HEK293 (cell line): ENCODE measurements at regions not wholly inside any gene's neighbourhood (a gene's known extent, or its start where the extent isn't known, plus 50 kb on each side); places are given as distances from the start of the nearest gene placed in this dataset.

ENCODE experiments used
- CTCF ChIA-PET: fragments of 350-600 bp; formaldehyde crosslinking; extraction: SDS; loops from one replicate; lab custom pipeline; 2021; ENCODE audit warnings: antibody characterized with exemption; lab: Yijun Ruan, JAX
- POLR2A ChIA-PET: fragments of 300-600 bp; formaldehyde crosslinking; extraction: SDS; loops from one replicate; lab custom pipeline; 2020; ENCODE audit warnings: antibody characterized with exemption, inconsistent platforms; lab: Yijun Ruan, JAX
- H3K27ac ChIP-seq: fragments of 200-500 bp; sonication (Bioruptor generic); 2 replicates; pipeline ENCODE4 v1.5.1; 2014; ENCODE audit warnings: low read depth, low read length, control low read depth, inconsistent platforms; ENCODE audit errors: extremely low read depth
- H3K36me3 ChIP-seq, 2 experiments: fragments of 200-500 bp in 1 of 2; sonication (Bioruptor generic) in 1 of 2; 1 replicate in 1 of 2; 2 replicates in 1 of 2; pipeline ENCODE4 v1.5.1; 2014 to 2017; ENCODE audit warnings: inconsistent platforms in 2 of 2, low read length in 2 of 2; ENCODE audit not compliant: control insufficient read depth in 2 of 2, insufficient read depth in 1 of 2
- H3K4me1 ChIP-seq: fragments of 200-500 bp; sonication (Bioruptor generic); 2 replicates; pipeline ENCODE4 v1.5.1; 2014; ENCODE audit warnings: mild to moderate bottlenecking, low read length, inconsistent platforms; ENCODE audit not compliant: control insufficient read depth, insufficient read depth
- H3K4me3 ChIP-seq: 2 replicates; pipeline ENCODE4 v1.5.1; 2011; ENCODE audit warnings: low read depth, mild to moderate bottlenecking, control low read depth, low read length, moderate library complexity
- H3K9me3 ChIP-seq: fragments of 200-500 bp; sonication (Bioruptor generic); 2 replicates; pipeline ENCODE4 v1.5.1; 2014; ENCODE audit warnings: low read depth, low read length, inconsistent platforms; ENCODE audit not compliant: control insufficient read depth, insufficient read depth
- GLIS2 ChIP-seq: fragments of 450-650 bp; formaldehyde crosslinking; IDR thresholded peaks from 2 replicates; pipeline ENCODE4 v1.5.1; 2016; ENCODE audit warnings: missing biosample characterization, missing genetic modification characterization
- KLF1 ChIP-seq: fragments of 450-650 bp; formaldehyde crosslinking; IDR thresholded peaks from 2 replicates; pipeline ENCODE4 v1.5.1; 2016; ENCODE audit warnings: missing biosample characterization, missing genetic modification characterization
- OVOL3 ChIP-seq: fragments of 450-650 bp; formaldehyde crosslinking; IDR thresholded peaks from 2 replicates; pipeline ENCODE4 v1.5.1; 2016; ENCODE audit warnings: missing biosample characterization, missing genetic modification characterization
- SCRT1 ChIP-seq: fragments of 450-650 bp; formaldehyde crosslinking; IDR thresholded peaks from 2 replicates; pipeline ENCODE4 v1.5.1; 2016; ENCODE audit warnings: missing biosample characterization, missing genetic modification characterization, borderline replicate concordance
- SCRT2 ChIP-seq: fragments of 450-650 bp; formaldehyde crosslinking; IDR thresholded peaks from 2 replicates; pipeline ENCODE4 v1.5.1; 2016; ENCODE audit warnings: missing biosample characterization, missing genetic modification characterization
- ZBTB17 ChIP-seq: fragments of 450-650 bp; formaldehyde crosslinking; IDR thresholded peaks from 2 replicates; pipeline ENCODE4 v1.5.1; 2016; ENCODE audit warnings: missing biosample characterization, missing genetic modification characterization
- ZNF184 ChIP-seq: fragments of 450-650 bp; IDR thresholded peaks from 2 replicates; pipeline ENCODE4 v1.5.1; 2018; ENCODE audit warnings: missing biosample characterization, mild to moderate bottlenecking, missing genetic modification characterization
- ZNF202 ChIP-seq: fragments of 450-650 bp; formaldehyde crosslinking; IDR thresholded peaks from 2 replicates; pipeline ENCODE4 v1.5.1; 2016; ENCODE audit warnings: missing biosample characterization, missing genetic modification characterization, borderline replicate concordance
- ZNF211 ChIP-seq: fragments of 450-650 bp; formaldehyde crosslinking; IDR thresholded peaks from 2 replicates; pipeline ENCODE4 v1.5.1; 2016; ENCODE audit warnings: low read depth, missing biosample characterization, missing genetic modification characterization
- ZNF221 ChIP-seq: fragments of 450-650 bp; formaldehyde crosslinking; IDR thresholded peaks from 2 replicates; pipeline ENCODE4 v1.5.1; 2017; ENCODE audit warnings: missing biosample characterization, missing genetic modification characterization, borderline replicate concordance
- ZNF311 ChIP-seq: fragments of 450-650 bp; formaldehyde crosslinking; IDR thresholded peaks from 2 replicates; pipeline ENCODE4 v1.5.1; 2017; ENCODE audit warnings: missing biosample characterization, missing genetic modification characterization, borderline replicate concordance
- ZNF324 ChIP-seq: fragments of 450-650 bp; formaldehyde crosslinking; IDR thresholded peaks from 2 replicates; pipeline ENCODE4 v1.5.1; 2016; ENCODE audit warnings: missing biosample characterization, missing genetic modification characterization
- ZNF555 ChIP-seq: fragments of 450-650 bp; formaldehyde crosslinking; conservative IDR thresholded peaks from 2 replicates; pipeline ENCODE4 v1.5.1; 2017; ENCODE audit warnings: missing biosample characterization, mild to moderate bottlenecking, missing genetic modification characterization, inconsistent platforms
- ZNF664 ChIP-seq: fragments of 450-650 bp; formaldehyde crosslinking; IDR thresholded peaks from 2 replicates; pipeline ENCODE4 v1.5.1; 2016; ENCODE audit warnings: missing biosample characterization, missing genetic modification characterization
- ZNF777 ChIP-seq: fragments of 450-650 bp; formaldehyde crosslinking; IDR thresholded peaks from 2 replicates; pipeline ENCODE4 v1.5.1; 2017; ENCODE audit warnings: missing biosample characterization, missing genetic modification characterization, borderline replicate concordance
- ZNF830 ChIP-seq: fragments of 450-650 bp; IDR thresholded peaks from 2 replicates; pipeline ENCODE4 v1.5.0; 2018; ENCODE audit warnings: missing biosample characterization, missing genetic modification characterization, low read depth, mild to moderate bottlenecking, moderate library complexity
- ZNF843 ChIP-seq: fragments of 450-650 bp; formaldehyde crosslinking; IDR thresholded peaks from 2 replicates; pipeline ENCODE4 v1.5.1; 2016; ENCODE audit warnings: missing biosample characterization, missing genetic modification characterization
- TF ChIP-seq, protein P1 (sequence below): fragments of 450-650 bp; formaldehyde crosslinking; IDR thresholded peaks from 2 replicates; pipeline ENCODE4 v1.5.1; 2017; ENCODE audit warnings: missing biosample characterization, missing genetic modification characterization
- TF ChIP-seq, protein P2 (sequence below): fragments of 450-650 bp; formaldehyde crosslinking; IDR thresholded peaks from 2 replicates; pipeline ENCODE4 v1.5.1; 2016; ENCODE audit warnings: missing biosample characterization, missing genetic modification characterization
- TF ChIP-seq, protein P3 (sequence below): fragments of 450-650 bp; formaldehyde crosslinking; IDR thresholded peaks from 2 replicates; pipeline ENCODE4 v1.5.1; 2016; ENCODE audit warnings: missing biosample characterization, missing genetic modification characterization
- TF ChIP-seq, protein P4 (sequence below): fragments of 450-650 bp; formaldehyde crosslinking; IDR thresholded peaks from 2 replicates; pipeline ENCODE4 v1.5.1; 2016; ENCODE audit warnings: missing biosample characterization, missing genetic modification characterization

DNA sequence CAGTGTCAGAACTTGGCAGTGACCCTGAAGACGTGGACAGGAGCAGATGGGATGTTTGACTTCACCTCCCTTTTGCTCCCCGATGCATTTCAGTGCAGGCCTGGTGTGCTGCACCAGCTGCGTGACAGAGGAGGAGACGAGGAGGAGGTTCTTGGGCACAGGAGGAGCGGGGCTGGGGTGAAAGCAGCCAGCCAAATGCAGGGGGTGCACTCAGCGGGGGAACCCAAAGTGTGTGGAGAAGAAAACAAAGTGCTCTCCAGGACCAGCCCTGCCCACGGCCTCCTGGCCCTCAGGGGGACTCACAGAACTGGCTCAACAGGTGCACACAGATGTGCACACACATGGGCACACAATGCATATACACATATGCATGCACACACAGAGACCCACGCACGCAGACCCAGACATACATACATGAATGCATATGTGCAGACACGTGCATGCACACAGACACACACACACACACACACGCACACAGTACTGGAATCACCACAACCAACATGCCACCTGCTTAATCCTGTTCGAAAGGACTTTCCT, 91.7 kb upstream of the SFSWAP start:
- POLR2A ChIA-PET = no interaction called here
- TF ChIP-seq ZNF211 (tag by site-specific recombination) = no peak
- TF ChIP-seq SCRT2 (tag by site-specific recombination) = peak; percentile 91
- TF ChIP-seq ZNF202 (tag by site-specific recombination) = no peak
- peak; percentile 65; the same call in 1 of the 2 replicates for TF ChIP-seq SCRT1
- TF ChIP-seq ZNF664 = no peak
- TF ChIP-seq OVOL3 (tag by site-specific recombination) = no peak

DNA sequence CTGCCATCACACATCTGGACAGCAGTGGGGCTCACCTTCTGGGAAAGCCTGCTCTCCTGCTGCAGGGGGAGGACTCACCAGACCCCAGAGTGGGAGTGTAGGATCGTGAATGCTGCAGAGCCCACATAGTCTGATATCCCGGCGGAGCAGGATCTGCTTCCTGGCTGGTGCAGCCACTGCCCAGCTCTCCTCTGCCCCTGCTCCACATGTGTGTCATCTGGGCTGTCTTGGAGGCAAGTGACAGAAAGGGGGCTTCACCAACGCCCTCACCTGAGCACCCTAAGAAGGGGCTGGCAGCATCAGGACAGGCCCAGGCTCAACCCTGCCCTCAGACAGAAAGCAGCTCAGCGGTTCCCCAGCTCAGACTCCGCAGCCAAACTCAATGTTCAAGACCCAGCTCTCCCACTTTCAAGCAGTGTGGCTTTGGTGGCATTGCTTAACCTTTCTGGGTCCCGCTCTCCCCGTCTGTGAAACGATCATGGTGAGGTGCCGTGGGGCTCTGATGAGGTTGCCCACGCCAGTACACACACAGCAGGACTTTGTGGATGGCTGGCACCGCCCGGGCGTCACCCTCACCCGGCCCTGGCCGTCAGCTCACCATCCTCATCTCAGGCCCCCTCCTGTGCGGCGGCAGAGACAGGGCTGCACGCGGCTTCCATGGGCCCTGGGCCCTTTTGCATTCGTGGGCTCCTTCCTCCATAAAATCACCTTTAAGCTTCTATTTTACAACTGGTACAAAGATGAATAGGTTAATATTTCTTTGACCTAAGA, 91.0 kb upstream of the SFSWAP start:
- ChIA-PET POLR2A (no interaction called here), CTCF (no interaction called here)
- TF ChIP-seq, protein P1, sequence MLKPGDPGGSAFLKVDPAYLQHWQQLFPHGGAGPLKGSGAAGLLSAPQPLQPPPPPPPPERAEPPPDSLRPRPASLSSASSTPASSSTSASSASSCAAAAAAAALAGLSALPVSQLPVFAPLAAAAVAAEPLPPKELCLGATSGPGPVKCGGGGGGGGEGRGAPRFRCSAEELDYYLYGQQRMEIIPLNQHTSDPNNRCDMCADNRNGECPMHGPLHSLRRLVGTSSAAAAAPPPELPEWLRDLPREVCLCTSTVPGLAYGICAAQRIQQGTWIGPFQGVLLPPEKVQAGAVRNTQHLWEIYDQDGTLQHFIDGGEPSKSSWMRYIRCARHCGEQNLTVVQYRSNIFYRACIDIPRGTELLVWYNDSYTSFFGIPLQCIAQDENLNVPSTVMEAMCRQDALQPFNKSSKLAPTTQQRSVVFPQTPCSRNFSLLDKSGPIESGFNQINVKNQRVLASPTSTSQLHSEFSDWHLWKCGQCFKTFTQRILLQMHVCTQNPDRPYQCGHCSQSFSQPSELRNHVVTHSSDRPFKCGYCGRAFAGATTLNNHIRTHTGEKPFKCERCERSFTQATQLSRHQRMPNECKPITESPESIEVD = no peak
- peak; percentile 79 for TF ChIP-seq KLF1 (tag by site-specific recombination)
- no peak overlapping the region for H3K4me3 ChIP-seq
- H3K9me3 ChIP-seq = no peaks in the 10 kb centered on the region
- no peak overlapping the region for H3K27ac ChIP-seq
- H3K36me3 ChIP-seq = no peaks in the 10 kb centered on the region
- no peaks in the 10 kb centered on the region for H3K4me1 ChIP-seq

More for the DNA sequence above, 91.7 kb upstream of the SFSWAP start:
- H3K4me1 ChIP-seq = no peaks in the 10 kb centered on the region
- H3K9me3 ChIP-seq = no peaks in the 10 kb centered on the region
- no peak overlapping the region for H3K27ac ChIP-seq
- no peaks in the 10 kb centered on the region for H3K36me3 ChIP-seq
- CTCF ChIA-PET = no interaction called here
- no peak overlapping the region for H3K4me3 ChIP-seq

DNA sequence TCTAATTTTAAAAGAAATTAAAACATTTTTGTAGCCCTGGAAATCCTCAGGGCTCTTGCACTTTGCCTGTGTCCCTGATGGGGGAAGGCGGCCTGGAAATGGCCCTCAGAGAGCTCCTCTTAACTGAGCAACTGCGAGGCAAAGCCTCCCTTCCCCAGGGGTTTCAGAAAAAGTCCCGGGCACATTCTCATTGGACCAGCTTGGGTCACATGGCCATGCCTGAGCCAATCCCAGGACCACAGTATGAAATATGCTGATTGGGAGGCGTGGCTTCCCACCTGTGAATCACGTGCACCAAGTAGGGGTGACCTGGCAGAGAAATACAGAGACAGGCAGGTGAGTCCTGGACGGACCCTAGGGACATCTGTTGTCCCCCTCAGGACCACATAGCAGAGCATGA, 90.4 kb upstream of the SFSWAP start:
- TF ChIP-seq ZNF777 (tag by site-specific recombination) (no peak), ZBTB17 (tag by site-specific recombination) (no peak), ZNF324 (tag by site-specific recombination) (no peak), ZNF221 (no peak), GLIS2 (no peak), ZNF830 (tag by site-specific recombination) (no peak), ZNF843 (tag by site-specific recombination) (no peak), ZNF555 (tag by site-specific recombination) (no peak), ZNF184 (tag by site-specific recombination) (no peak), ZNF311 (tag by site-specific recombination) (no peak)
- TF ChIP-seq, protein P2, sequence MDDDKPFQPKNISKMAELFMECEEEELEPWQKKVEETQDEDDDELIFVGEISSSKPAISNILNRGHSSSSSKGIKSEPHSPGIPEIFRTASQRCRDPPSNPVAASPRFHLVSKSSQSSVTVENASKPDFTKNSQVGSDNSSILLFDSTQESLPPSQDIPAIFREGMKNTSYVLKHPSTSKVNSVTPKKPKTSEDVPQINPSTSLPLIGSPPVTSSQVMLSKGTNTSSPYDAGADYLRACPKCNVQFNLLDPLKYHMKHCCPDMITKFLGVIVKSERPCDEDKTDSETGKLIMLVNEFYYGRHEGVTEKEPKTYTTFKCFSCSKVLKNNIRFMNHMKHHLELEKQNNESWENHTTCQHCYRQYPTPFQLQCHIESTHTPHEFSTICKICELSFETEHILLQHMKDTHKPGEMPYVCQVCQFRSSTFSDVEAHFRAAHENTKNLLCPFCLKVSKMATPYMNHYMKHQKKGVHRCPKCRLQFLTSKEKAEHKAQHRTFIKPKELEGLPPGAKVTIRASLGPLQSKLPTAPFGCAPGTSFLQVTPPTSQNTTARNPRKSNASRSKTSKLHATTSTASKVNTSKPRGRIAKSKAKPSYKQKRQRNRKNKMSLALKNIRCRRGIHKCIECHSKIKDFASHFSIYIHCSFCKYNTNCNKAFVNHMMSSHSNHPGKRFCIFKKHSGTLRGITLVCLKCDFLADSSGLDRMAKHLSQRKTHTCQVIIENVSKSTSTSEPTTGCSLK (tag by site-specific recombination) = no peak
- TF ChIP-seq, protein P3, sequence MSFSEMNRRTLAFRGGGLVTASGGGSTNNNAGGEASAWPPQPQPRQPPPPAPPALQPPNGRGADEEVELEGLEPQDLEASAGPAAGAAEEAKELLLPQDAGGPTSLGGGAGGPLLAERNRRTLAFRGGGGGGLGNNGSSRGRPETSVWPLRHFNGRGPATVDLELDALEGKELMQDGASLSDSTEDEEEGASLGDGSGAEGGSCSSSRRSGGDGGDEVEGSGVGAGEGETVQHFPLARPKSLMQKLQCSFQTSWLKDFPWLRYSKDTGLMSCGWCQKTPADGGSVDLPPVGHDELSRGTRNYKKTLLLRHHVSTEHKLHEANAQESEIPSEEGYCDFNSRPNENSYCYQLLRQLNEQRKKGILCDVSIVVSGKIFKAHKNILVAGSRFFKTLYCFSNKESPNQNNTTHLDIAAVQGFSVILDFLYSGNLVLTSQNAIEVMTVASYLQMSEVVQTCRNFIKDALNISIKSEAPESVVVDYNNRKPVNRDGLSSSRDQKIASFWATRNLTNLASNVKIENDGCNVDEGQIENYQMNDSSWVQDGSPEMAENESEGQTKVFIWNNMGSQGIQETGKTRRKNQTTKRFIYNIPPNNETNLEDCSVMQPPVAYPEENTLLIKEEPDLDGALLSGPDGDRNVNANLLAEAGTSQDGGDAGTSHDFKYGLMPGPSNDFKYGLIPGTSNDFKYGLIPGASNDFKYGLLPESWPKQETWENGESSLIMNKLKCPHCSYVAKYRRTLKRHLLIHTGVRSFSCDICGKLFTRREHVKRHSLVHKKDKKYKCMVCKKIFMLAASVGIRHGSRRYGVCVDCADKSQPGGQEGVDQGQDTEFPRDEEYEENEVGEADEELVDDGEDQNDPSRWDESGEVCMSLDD (tag by site-specific recombination) = no peak
- TF ChIP-seq, protein P4, sequence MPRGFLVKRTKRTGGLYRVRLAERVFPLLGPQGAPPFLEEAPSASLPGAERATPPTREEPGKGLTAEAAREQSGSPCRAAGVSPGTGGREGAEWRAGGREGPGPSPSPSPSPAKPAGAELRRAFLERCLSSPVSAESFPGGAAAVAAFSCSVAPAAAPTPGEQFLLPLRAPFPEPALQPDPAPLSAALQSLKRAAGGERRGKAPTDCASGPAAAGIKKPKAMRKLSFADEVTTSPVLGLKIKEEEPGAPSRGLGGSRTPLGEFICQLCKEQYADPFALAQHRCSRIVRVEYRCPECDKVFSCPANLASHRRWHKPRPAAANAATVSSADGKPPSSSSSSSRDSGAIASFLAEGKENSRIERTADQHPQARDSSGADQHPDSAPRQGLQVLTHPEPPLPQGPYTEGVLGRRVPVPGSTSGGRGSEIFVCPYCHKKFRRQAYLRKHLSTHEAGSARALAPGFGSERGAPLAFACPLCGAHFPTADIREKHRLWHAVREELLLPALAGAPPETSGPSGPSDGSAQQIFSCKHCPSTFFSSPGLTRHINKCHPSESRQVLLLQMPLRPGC (tag by site-specific recombination) = no peak
- Histone ChIP-seq H3K27ac (no peak overlapping the region), H3K4me3 (no peak overlapping the region), H3K4me1 (no peaks in the 10 kb centered on the region), H3K36me3 (no peaks in the 10 kb centered on the region), H3K9me3 (no peaks in the 10 kb centered on the region)
- CTCF ChIA-PET = no interaction called here
- POLR2A ChIA-PET = no interaction called here
